Kidney epithelial cell (primary cell): ENCODE measurements at regions not wholly inside any gene's neighbourhood (a gene's known extent, or its start where the extent isn't known, plus 50 kb on each side); places are given as distances from the start of the nearest gene placed in this dataset.

Experiments used
- DNase-seq: peaks from one replicate; pipeline ENCODE4 v3.0.0-alpha.2; 2010; ENCODE audit warnings: low read depth
- H3K27me3 ChIP-seq: 2 replicates; pipeline ENCODE4 v1.6.0; 2011; ENCODE audit warnings: low read length; ENCODE audit not compliant: control insufficient read depth, insufficient read depth
- H3K36me3 ChIP-seq: 2 replicates; pipeline ENCODE4 v1.5.1; 2011; ENCODE audit warnings: low read length; ENCODE audit not compliant: control insufficient read depth, insufficient read depth
- H3K4me3 ChIP-seq: 2 replicates; pipeline ENCODE4 v1.5.1; 2011; ENCODE audit warnings: low read depth, mild to moderate bottlenecking, control low read depth, low read length
- TF ChIP-seq, protein P1 (sequence below): IDR thresholded peaks from 2 replicates; pipeline ENCODE4 v1.5.1; 2011; ENCODE audit warnings: mild to moderate bottlenecking, moderate library complexity, low read length, control low read depth, inconsistent platforms; ENCODE audit not compliant: insufficient read depth, poor library complexity, severe bottlenecking

DNA sequence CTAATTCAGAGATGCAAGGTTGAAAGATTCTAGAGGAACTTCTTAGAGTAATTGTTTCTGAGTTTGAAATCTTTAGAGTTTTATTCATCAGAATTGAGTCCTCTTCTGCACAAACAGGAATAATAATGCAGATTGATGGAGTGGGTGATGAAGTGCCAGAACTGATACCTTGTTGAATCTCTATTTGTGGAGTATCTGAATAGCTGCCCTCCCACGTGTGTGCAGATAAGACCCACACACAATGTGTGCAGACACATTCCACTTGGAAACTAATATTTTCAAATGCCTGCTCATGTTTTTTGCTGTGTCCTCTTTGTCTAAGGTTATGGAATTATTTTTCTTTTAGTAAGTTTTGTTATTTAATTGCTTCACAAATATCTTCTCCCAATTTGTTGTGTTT is 1167.8 kb upstream of the MAP3K7 start:
- no peaks in the 10 kb centered on the region for H3K36me3 ChIP-seq
- no peaks in the 10 kb centered on the region for H3K27me3 ChIP-seq
- H3K4me3 ChIP-seq: no peak overlapping the region
- DNase-seq: no peak
- TF ChIP-seq, protein P1, sequence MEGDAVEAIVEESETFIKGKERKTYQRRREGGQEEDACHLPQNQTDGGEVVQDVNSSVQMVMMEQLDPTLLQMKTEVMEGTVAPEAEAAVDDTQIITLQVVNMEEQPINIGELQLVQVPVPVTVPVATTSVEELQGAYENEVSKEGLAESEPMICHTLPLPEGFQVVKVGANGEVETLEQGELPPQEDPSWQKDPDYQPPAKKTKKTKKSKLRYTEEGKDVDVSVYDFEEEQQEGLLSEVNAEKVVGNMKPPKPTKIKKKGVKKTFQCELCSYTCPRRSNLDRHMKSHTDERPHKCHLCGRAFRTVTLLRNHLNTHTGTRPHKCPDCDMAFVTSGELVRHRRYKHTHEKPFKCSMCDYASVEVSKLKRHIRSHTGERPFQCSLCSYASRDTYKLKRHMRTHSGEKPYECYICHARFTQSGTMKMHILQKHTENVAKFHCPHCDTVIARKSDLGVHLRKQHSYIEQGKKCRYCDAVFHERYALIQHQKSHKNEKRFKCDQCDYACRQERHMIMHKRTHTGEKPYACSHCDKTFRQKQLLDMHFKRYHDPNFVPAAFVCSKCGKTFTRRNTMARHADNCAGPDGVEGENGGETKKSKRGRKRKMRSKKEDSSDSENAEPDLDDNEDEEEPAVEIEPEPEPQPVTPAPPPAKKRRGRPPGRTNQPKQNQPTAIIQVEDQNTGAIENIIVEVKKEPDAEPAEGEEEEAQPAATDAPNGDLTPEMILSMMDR: no peak

DNA sequence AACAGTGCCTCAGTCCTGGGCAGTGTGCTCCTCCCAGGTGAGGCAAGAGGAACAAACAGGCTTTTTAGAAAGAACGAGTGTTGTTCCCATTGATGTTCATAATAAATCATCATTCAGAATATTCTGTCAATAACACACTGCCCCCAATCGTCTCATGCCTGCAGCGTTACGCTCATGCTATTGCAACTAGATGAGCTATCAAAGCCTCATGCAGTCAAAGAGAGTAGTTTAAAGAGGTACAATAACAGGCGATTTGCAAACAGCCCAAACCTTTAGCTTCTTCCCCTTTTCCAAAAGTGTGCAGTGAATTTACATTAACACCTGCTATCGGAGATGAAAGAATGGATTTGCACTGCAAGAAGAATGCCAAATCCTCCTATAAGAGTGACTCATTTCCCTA is 1164.7 kb upstream of the MAP3K7 start:
- H3K27me3 ChIP-seq: no peaks in the 10 kb centered on the region
- no peaks in the 10 kb centered on the region for H3K36me3 ChIP-seq
- DNase-seq: no peak
- no peak overlapping the region for H3K4me3 ChIP-seq
- TF ChIP-seq, protein P1: no peak

DNA sequence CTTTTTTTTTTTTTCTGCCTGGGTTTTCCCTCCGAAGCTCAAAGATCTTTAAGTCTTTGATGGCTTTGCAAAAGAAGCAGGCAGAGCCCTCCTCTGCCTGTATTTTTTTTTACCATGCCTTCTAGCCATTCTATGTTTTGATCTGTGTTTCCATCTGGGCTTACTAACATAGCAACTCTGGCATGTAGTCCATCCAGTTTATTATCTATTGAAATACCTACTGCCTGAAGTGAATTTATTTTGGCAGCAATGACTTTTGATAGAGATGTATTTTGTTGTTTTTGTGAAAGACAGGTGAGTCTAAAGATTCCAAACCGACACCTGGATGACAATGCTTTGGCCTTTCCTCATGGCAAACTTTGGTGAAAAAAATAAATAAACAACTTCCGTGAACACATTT is 1157.7 kb upstream of the MAP3K7 start:
- DNase-seq: no peak
- H3K27me3 ChIP-seq: no peaks in the 10 kb centered on the region
- no peak overlapping the region for H3K4me3 ChIP-seq
- H3K36me3 ChIP-seq: no peaks in the 10 kb centered on the region
- TF ChIP-seq, protein P1: no peak

DNA sequence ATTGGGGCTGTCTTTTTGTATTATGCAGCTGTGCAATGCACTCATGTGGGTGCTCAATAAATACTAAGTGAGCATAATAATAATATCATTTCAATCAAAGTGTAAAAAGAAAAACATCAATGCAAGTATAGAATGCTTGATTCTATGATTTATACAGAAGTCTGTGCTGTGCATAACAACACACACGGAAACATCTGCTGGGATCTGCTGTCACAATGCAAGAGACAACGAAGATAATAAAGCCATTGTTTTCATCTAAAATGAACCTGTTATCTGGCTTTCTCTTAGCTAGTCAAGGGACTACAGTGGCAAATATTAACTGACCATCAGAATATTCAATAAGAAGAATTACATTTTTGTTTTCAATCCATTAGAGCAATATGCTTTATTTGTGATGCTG is 1156.9 kb upstream of the MAP3K7 start:
- Histone ChIP-seq H3K4me3 (no peak overlapping the region), H3K36me3 (no peaks in the 10 kb centered on the region), H3K27me3 (no peaks in the 10 kb centered on the region)
- DNase-seq: no peak
- TF ChIP-seq, protein P1: no peak

DNA sequence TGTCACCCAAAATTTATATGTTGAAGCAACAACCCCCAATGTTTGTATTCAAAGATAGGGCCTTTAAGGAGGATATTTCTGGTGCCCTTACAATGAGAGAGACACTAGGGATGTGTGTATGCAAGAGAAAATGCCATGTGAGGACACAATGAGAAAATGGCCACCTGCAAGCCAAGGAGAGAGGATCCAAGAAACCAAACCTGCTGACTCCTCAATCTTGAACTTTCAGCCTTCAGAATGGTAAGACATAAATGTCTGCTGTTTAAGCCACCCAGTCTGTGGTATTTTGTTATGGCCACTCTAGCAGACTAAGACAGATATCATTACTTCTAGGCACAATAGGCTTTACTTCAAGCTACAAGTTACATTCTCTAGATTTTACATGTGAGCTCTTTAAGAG is 1145.1 kb upstream of the MAP3K7 start:
- H3K36me3 ChIP-seq: no peaks in the 10 kb centered on the region
- DNase-seq: no peak
- TF ChIP-seq, protein P1: no peak
- no peaks in the 10 kb centered on the region for H3K27me3 ChIP-seq
- H3K4me3 ChIP-seq: no peak overlapping the region

GRCh38 chr6:91730710-91731109 is 1143.8 kb upstream of the MAP3K7 start:
- TF ChIP-seq, protein P1: no peak
- Histone ChIP-seq H3K4me3 (no peak overlapping the region), H3K27me3 (no peaks in the 10 kb centered on the region), H3K36me3 (no peaks in the 10 kb centered on the region)
- DNase-seq: no peak
